ACC112 (cell line): ENCODE measurements at regions not wholly inside any gene's neighbourhood (a gene's known extent, or its start where the extent isn't known, plus 50 kb on each side); places are given as distances from the start of the nearest gene placed in this dataset.
"Not testable (repeated sequence)": the region's sequence is repeated elsewhere in the genome, so short reads cannot be mapped to it uniquely, and the experiment has no call there.

Source experiments
- H2AFZ ChIP-seq: fragments of 200-600 bp; sonication (generic); one replicate; pipeline ENCODE4 v1.6.0; 2017; ENCODE audit warnings: antibody characterized with exemption, low read length; ENCODE audit not compliant: unreplicated experiment
- H3K27ac ChIP-seq: fragments of 200-600 bp; sonication (generic); 2 replicates; pipeline ENCODE4 v1.5.1; 2014; ENCODE audit warnings: low read depth, mild to moderate bottlenecking, antibody characterized with exemption, low read length, moderate library complexity
- H3K27me3 ChIP-seq: fragments of 200-600 bp; sonication (generic); 2 replicates; pipeline ENCODE4 v1.6.1; 2014; ENCODE audit warnings: mild to moderate bottlenecking, antibody characterized with exemption, low read length, moderate library complexity, mixed read lengths; ENCODE audit not compliant: insufficient read depth
- H3K36me3 ChIP-seq: fragments of 200-600 bp; sonication (generic); 2 replicates; pipeline ENCODE4 v1.6.1; 2016; ENCODE audit warnings: mild to moderate bottlenecking, antibody characterized with exemption, low read length, moderate library complexity, mixed read lengths; ENCODE audit not compliant: insufficient read depth
- H3K4me1 ChIP-seq: fragments of 200-600 bp; sonication (generic); one replicate; pipeline ENCODE4 v1.6.1; 2016; ENCODE audit warnings: low read length, mixed read lengths; ENCODE audit not compliant: insufficient read depth, unreplicated experiment, control insufficient read depth
- H3K4me3 ChIP-seq: fragments of 200-600 bp; sonication (generic); 2 replicates; pipeline ENCODE4 v1.5.1; 2014; ENCODE audit warnings: mild to moderate bottlenecking, low read depth, low read length
- H3K79me2 ChIP-seq: fragments of 200-600 bp; sonication (generic); one replicate; pipeline ENCODE4 v1.6.0; 2016; ENCODE audit warnings: low read length; ENCODE audit not compliant: control insufficient read depth, unreplicated experiment, insufficient read depth

GRCh38 chr1:94769551-94769950 lies 50.6 kb upstream of the SLC44A3 start:
- no peak overlapping the region for H2AFZ ChIP-seq
- H3K27me3 ChIP-seq = no peaks in the 10 kb centered on the region
- H3K4me1 ChIP-seq = peaks cover 18% of the 10 kb centered on the region
- H3K36me3 ChIP-seq = no peaks in the 10 kb centered on the region
- H3K79me2 ChIP-seq = no peaks in the 10 kb centered on the region
- no peak overlapping the region for H3K4me3 ChIP-seq
- H3K27ac ChIP-seq = no peak overlapping the region

GRCh38 chr1:94768036-94768435 lies 52.1 kb upstream of the SLC44A3 start:
- H3K27ac ChIP-seq = no peak overlapping the region
- H3K79me2 ChIP-seq = no peaks in the 10 kb centered on the region
- H3K36me3 ChIP-seq = no peaks in the 10 kb centered on the region
- no peaks in the 10 kb centered on the region for H3K27me3 ChIP-seq
- no peak overlapping the region for H2AFZ ChIP-seq
- no peak overlapping the region for H3K4me3 ChIP-seq
- H3K4me1 ChIP-seq = peaks cover 3% of the 10 kb centered on the region

- Histone ChIP-seq H3K27me3 (no peaks in the 10 kb centered on the region), H3K4me1 (no peaks in the 10 kb centered on the region), H3K36me3 (no peaks in the 10 kb centered on the region), H2AFZ (no peak overlapping the region), H3K27ac (no peak overlapping the region), H3K79me2 (no peaks in the 10 kb centered on the region), H3K4me3 (no peak overlapping the region)
These were observed 54.2 kb upstream of the SLC44A3 start for GRCh38 chr1:94765958-94766357.

- H2AFZ ChIP-seq = no peak overlapping the region
- no peaks in the 10 kb centered on the region for H3K36me3 ChIP-seq
- no peaks in the 10 kb centered on the region for H3K79me2 ChIP-seq
- peaks cover 31% of the 10 kb centered on the region for H3K4me1 ChIP-seq
- H3K27ac ChIP-seq = no peak overlapping the region
- no peak overlapping the region for H3K4me3 ChIP-seq
- no peaks in the 10 kb centered on the region for H3K27me3 ChIP-seq
These were observed 61.0 kb upstream of the SLC44A3 start for GRCh38 chr1:94759188-94759587.

- Histone ChIP-seq H3K79me2 (no peaks in the 10 kb centered on the region), H3K27ac (peak overlapping the region; percentile 58), H3K4me3 (no peak overlapping the region), H3K4me1 (peaks cover 42% of the 10 kb centered on the region), H3K36me3 (no peaks in the 10 kb centered on the region), H2AFZ (peak overlapping the region; percentile 28), H3K27me3 (no peaks in the 10 kb centered on the region)
These were observed 62.2 kb upstream of the SLC44A3 start for GRCh38 chr1:94757931-94758330.

GRCh38 chr1:94755675-94756074 lies 64.5 kb upstream of the SLC44A3 start:
- Histone ChIP-seq H3K4me3 (no peak overlapping the region), H3K36me3 (no peaks in the 10 kb centered on the region), H3K4me1 (peaks cover 42% of the 10 kb centered on the region), H3K27ac (peak overlapping the region; percentile 67), H3K27me3 (no peaks in the 10 kb centered on the region), H3K79me2 (no peaks in the 10 kb centered on the region), H2AFZ (no peak overlapping the region)

GRCh38 chr1:94755016-94755415 lies 65.1 kb upstream of the SLC44A3 start:
- H3K79me2 ChIP-seq, H3K4me3 ChIP-seq, H3K36me3 ChIP-seq, H2AFZ ChIP-seq, H3K27me3 ChIP-seq, H3K27ac ChIP-seq: not testable (repeated sequence)
- peaks cover 42% of the 10 kb centered on the region for H3K4me1 ChIP-seq

- Histone ChIP-seq H2AFZ (no peak overlapping the region), H3K27me3 (no peaks in the 10 kb centered on the region), H3K79me2 (no peaks in the 10 kb centered on the region), H3K36me3 (no peaks in the 10 kb centered on the region), H3K4me3 (no peak overlapping the region), H3K27ac (no peak overlapping the region), H3K4me1 (peaks cover 42% of the 10 kb centered on the region)
These were observed 65.6 kb upstream of the SLC44A3 start for GRCh38 chr1:94754570-94754969.

- H3K27ac ChIP-seq = no peak overlapping the region
- H3K4me3 ChIP-seq = no peak overlapping the region
- H3K36me3 ChIP-seq = no peaks in the 10 kb centered on the region
- H3K27me3 ChIP-seq = no peaks in the 10 kb centered on the region
- no peaks in the 10 kb centered on the region for H3K79me2 ChIP-seq
- H2AFZ ChIP-seq = no peak overlapping the region
- H3K4me1 ChIP-seq = peaks cover 42% of the 10 kb centered on the region
These were observed 66.1 kb upstream of the SLC44A3 start for GRCh38 chr1:94754095-94754494.

- H3K36me3 ChIP-seq = no peaks in the 10 kb centered on the region
- peak overlapping the region; percentile 39 for H2AFZ ChIP-seq
- H3K4me3 ChIP-seq = no peak overlapping the region
- H3K27me3 ChIP-seq = no peaks in the 10 kb centered on the region
- peaks cover 42% of the 10 kb centered on the region for H3K4me1 ChIP-seq
- H3K79me2 ChIP-seq = no peaks in the 10 kb centered on the region
- H3K27ac ChIP-seq = 0 out of 2 replicates have a peak overlapping the region, but pooled peaks have one; percentile 10
These were observed 66.8 kb upstream of the SLC44A3 start for GRCh38 chr1:94753171-94753972.

GRCh38 chr1:94751483-94751882 lies 68.7 kb upstream of the SLC44A3 start:
- H3K27ac ChIP-seq, H3K4me3 ChIP-seq, H3K27me3 ChIP-seq, H3K36me3 ChIP-seq, H3K79me2 ChIP-seq, H2AFZ ChIP-seq: not testable (repeated sequence)
- peaks cover 36% of the 10 kb centered on the region for H3K4me1 ChIP-seq
